ENCODE measurements at regions not wholly inside any gene's neighbourhood (a gene's known extent, or its start where the extent isn't known, plus 50 kb on each side); places are given as distances from the start of the nearest gene placed in this dataset.

DNA sequence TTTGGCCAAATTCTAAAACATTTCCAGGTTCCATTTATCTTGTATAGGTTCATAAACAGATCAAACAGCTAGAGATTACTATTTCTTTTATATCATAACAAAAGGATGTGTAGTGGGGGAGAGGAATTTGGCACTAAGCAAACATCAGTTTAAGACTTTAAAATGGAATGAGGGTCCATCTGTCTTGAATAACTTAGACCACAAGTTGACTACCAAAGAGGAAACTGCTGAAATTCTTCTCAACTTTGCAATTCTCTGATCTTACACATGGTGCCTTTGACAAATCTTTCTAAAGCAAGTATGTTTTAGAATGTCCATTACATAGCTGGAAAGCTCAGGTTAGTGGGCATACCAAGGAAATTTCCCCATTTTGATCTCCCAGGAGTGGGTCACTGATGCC, 140.5 kb upstream of the ADAMTS9 start:
- H3K4me3 ChIP-seq (ENCODE audit: extremely low read depth, insufficient read depth, low read length, poor library complexity, severe bottlenecking): no peak overlapping the region
- H3K4me1 ChIP-seq (ENCODE audit: control insufficient read depth, insufficient read depth, low read length, poor library complexity, severe bottlenecking): no peaks in the 10 kb centered on the region
- no peak overlapping the region for H3K27ac ChIP-seq (ENCODE audit: low read depth, low read length, severe bottlenecking)
- H3K9me3 ChIP-seq (ENCODE audit: control insufficient read depth, low read length): no peaks in the 10 kb centered on the region
- H3K36me3 ChIP-seq (ENCODE audit: control insufficient read depth, insufficient read depth, low read length): no peaks in the 10 kb centered on the region

GRCh38 chr3:64827431-64827830, 139.6 kb upstream of the ADAMTS9 start:
- WGBS, 2 experiments (ENCODE audit: insufficient coverage in 2 of 2): no CpG with 5 or more reads among the region's 2 CpGs
- H3K4me3 ChIP-seq (ENCODE audit: extremely low read depth, insufficient read depth, low read length, poor library complexity, severe bottlenecking): no peak overlapping the region
- H3K27ac ChIP-seq (ENCODE audit: low read depth, low read length, severe bottlenecking): no peak overlapping the region
- no peaks in the 10 kb centered on the region for H3K9me3 ChIP-seq (ENCODE audit: control insufficient read depth, low read length)
- H3K36me3 ChIP-seq (ENCODE audit: control insufficient read depth, insufficient read depth, low read length): no peaks in the 10 kb centered on the region
- H3K4me1 ChIP-seq (ENCODE audit: control insufficient read depth, insufficient read depth, low read length, poor library complexity, severe bottlenecking): no peaks in the 10 kb centered on the region

- no peak overlapping the region for H3K4me3 ChIP-seq (ENCODE audit: extremely low read depth, insufficient read depth, low read length, poor library complexity, severe bottlenecking)
- no peak overlapping the region for H3K27ac ChIP-seq (ENCODE audit: low read depth, low read length, severe bottlenecking)
- no peaks in the 10 kb centered on the region for H3K9me3 ChIP-seq (ENCODE audit: control insufficient read depth, low read length)
- H3K4me1 ChIP-seq (ENCODE audit: control insufficient read depth, insufficient read depth, low read length, poor library complexity, severe bottlenecking): no peaks in the 10 kb centered on the region
- no peaks in the 10 kb centered on the region for H3K36me3 ChIP-seq (ENCODE audit: control insufficient read depth, insufficient read depth, low read length)
Measured at GRCh38 chr3:64827019-64827418, 139.2 kb upstream of the ADAMTS9 start.

- H3K9me3 ChIP-seq (ENCODE audit: control insufficient read depth, low read length): no peaks in the 10 kb centered on the region
- H3K4me3 ChIP-seq (ENCODE audit: extremely low read depth, insufficient read depth, low read length, poor library complexity, severe bottlenecking): no peak overlapping the region
- H3K4me1 ChIP-seq (ENCODE audit: control insufficient read depth, insufficient read depth, low read length, poor library complexity, severe bottlenecking): no peaks in the 10 kb centered on the region
- no peak overlapping the region for H3K27ac ChIP-seq (ENCODE audit: low read depth, low read length, severe bottlenecking)
- H3K36me3 ChIP-seq (ENCODE audit: control insufficient read depth, insufficient read depth, low read length): no peaks in the 10 kb centered on the region
- 79% methylated on average over 2 of the region's 2 CpGs; no CpG with 5 or more reads in 1 of the 2 experiments for WGBS, 2 experiments (ENCODE audit: insufficient coverage in 2 of 2)
Measured at GRCh38 chr3:64825404-64826120, 137.8 kb upstream of the ADAMTS9 start.

DNA sequence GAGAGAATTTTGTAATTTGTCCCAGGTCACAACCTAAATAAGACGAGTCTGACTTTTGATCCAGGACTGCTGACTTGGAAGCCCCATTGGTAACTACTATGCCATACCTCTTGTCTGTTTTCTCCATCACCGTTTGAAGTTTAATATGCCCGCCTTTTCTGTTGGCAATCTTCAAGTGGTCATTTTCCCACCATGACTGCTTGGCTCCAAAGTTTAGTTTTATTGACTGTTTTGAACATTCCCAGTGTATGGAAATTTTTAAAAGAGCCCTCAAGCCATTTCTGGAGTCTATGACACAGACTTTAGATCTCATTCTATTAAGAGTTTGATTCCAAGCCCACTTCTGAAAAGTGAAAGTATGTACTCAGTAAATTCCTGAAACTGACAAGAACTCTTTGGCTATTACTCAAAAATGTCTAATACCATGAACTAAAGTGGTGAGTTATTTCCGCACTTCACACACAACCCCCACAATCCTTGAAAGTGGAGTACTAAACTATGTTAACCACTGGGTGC, 136.7 kb upstream of the ADAMTS9 start:
- Histone ChIP-seq H3K4me1 (ENCODE audit: control insufficient read depth, insufficient read depth, low read length, poor library complexity, severe bottlenecking) (no peaks in the 10 kb centered on the region), H3K36me3 (ENCODE audit: control insufficient read depth, insufficient read depth, low read length) (no peaks in the 10 kb centered on the region), H3K4me3 (ENCODE audit: extremely low read depth, insufficient read depth, low read length, poor library complexity, severe bottlenecking) (no peak overlapping the region), H3K9me3 (ENCODE audit: control insufficient read depth, low read length) (no peaks in the 10 kb centered on the region), H3K27ac (ENCODE audit: low read depth, low read length, severe bottlenecking) (no peak overlapping the region)
- WGBS, 2 experiments (ENCODE audit: insufficient coverage in 2 of 2): 96 to 100% methylated on average over 1 to 3 of the region's 4 CpGs

GRCh38 chr3:64818196-64818595, 130.4 kb upstream of the ADAMTS9 start:
- WGBS, 2 experiments (ENCODE audit: insufficient coverage in 2 of 2): 90% methylated on average over 1 of the region's 1 CpG
- H3K4me1 ChIP-seq (ENCODE audit: control insufficient read depth, insufficient read depth, low read length, poor library complexity, severe bottlenecking): peaks cover 32% of the 10 kb centered on the region
- H3K36me3 ChIP-seq (ENCODE audit: control insufficient read depth, insufficient read depth, low read length): no peaks in the 10 kb centered on the region
- no peaks in the 10 kb centered on the region for H3K9me3 ChIP-seq (ENCODE audit: control insufficient read depth, low read length)
- H3K27ac ChIP-seq (ENCODE audit: low read depth, low read length, severe bottlenecking): peak overlapping the region; percentile 52
- H3K4me3 ChIP-seq (ENCODE audit: extremely low read depth, insufficient read depth, low read length, poor library complexity, severe bottlenecking): no peak overlapping the region

- Histone ChIP-seq H3K9me3 (ENCODE audit: control insufficient read depth, low read length) (no peaks in the 10 kb centered on the region), H3K36me3 (ENCODE audit: control insufficient read depth, insufficient read depth, low read length) (no peaks in the 10 kb centered on the region), H3K4me1 (ENCODE audit: control insufficient read depth, insufficient read depth, low read length, poor library complexity, severe bottlenecking) (peaks cover 33% of the 10 kb centered on the region), H3K4me3 (ENCODE audit: extremely low read depth, insufficient read depth, low read length, poor library complexity, severe bottlenecking) (no peak overlapping the region), H3K27ac (ENCODE audit: low read depth, low read length, severe bottlenecking) (no peak overlapping the region)
- WGBS, 2 experiments (ENCODE audit: insufficient coverage in 2 of 2): no CpG with 5 or more reads among the region's 1 CpG
Measured at GRCh38 chr3:64816355-64816754, 128.6 kb upstream of the ADAMTS9 start.

DNA sequence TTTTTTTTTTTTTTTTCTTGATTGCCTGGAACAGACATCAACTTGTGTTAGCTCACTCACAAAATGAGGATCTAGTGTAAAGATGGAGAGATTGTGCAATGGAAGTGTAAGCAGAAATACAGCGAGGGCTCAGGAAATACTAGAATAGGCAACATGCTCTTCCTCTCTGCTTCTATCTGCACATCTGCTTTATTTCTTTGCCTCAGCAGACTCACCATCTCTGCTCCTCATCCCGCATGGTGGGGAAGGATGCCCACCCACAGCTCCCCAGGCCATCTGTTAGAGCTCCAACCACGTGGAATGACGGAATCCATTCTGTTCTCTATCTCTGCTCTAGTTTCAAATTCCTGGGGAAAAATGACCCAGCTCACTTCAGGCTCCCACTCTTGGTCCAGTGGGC, 128.0 kb upstream of the ADAMTS9 start:
- no peak overlapping the region for H3K4me3 ChIP-seq (ENCODE audit: extremely low read depth, insufficient read depth, low read length, poor library complexity, severe bottlenecking)
- 78 to 84% methylated on average over 3 of the region's 4 CpGs for WGBS, 2 experiments (ENCODE audit: insufficient coverage in 2 of 2)
- H3K27ac ChIP-seq (ENCODE audit: low read depth, low read length, severe bottlenecking): peak overlapping the region; percentile 17

DNA sequence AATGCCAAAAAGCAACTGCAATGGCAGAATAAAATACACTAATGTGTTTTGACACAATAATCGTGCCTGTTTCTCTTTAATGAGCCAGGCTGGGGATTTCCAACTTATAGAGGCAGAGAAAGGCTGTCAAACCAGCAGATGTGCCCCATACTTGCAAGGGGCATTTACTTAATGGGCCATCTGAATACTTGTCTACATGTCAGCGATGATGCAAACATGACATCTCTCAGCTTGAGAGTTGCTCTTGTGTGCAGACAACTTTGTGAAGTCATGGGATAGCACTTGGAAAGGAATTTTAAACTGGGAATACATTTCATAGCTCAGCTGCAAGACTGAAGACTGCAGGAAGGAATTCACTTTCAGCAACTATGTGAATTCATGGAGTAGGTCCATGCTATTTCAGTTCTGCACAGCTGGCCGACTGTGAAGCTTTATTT, 127.4 kb upstream of the ADAMTS9 start:
- peak overlapping the region; percentile 17 for H3K27ac ChIP-seq (ENCODE audit: low read depth, low read length, severe bottlenecking)
- 87 to 90% methylated on average over 3 of the region's 3 CpGs for WGBS, 2 experiments (ENCODE audit: insufficient coverage in 2 of 2)
- no peaks in the 10 kb centered on the region for H3K36me3 ChIP-seq (ENCODE audit: control insufficient read depth, insufficient read depth, low read length)
- no peaks in the 10 kb centered on the region for H3K9me3 ChIP-seq (ENCODE audit: control insufficient read depth, low read length)
- peaks cover 33% of the 10 kb centered on the region for H3K4me1 ChIP-seq (ENCODE audit: control insufficient read depth, insufficient read depth, low read length, poor library complexity, severe bottlenecking)
- H3K4me3 ChIP-seq (ENCODE audit: extremely low read depth, insufficient read depth, low read length, poor library complexity, severe bottlenecking): no peak overlapping the region

More for the DNA sequence above, 128.0 kb upstream of the ADAMTS9 start:
- H3K36me3 ChIP-seq (ENCODE audit: control insufficient read depth, insufficient read depth, low read length): no peaks in the 10 kb centered on the region
- peaks cover 33% of the 10 kb centered on the region for H3K4me1 ChIP-seq (ENCODE audit: control insufficient read depth, insufficient read depth, low read length, poor library complexity, severe bottlenecking)
- no peaks in the 10 kb centered on the region for H3K9me3 ChIP-seq (ENCODE audit: control insufficient read depth, low read length)

DNA sequence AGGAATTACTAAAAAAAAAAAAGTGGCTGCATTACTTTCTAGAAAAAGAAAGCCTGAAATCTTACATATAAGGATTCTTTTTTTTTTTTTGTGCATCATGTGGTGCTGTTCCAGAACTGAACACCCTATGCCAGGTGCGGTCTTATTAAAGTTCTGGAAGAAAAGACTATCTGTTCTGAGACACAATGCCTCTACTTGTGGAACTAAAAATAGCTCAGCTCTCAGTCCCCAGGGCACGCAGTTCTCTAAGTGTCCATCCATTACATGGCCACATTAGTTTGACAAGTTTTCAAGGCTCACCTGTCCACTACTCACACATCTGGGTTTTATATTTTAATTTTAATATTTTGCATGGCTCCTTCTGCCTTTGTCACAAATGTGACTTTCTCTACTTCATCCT, 126.6 kb upstream of the ADAMTS9 start:
- 94 to 100% methylated on average over 1 to 2 of the region's 2 CpGs for WGBS, 2 experiments (ENCODE audit: insufficient coverage in 2 of 2)
- no peak overlapping the region for H3K27ac ChIP-seq (ENCODE audit: low read depth, low read length, severe bottlenecking)

DNA sequence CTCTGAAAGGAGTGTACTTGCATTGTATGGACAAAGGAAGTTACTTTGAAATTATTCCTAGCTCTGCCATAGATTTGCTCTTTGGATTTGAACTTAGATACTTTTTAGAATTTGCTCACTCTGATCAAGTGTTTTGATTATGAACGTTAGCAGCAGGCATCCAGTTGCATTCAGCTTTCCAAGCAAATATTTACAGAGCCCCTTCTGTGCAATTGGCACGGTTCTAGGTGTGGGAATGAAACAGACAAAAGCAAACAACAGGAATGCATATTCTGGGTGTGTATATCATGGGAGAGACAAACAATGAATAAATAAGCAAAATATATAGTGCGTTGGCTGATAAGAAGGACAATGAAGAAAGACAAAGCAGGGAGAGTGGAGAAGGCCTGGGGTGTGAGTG, 125.5 kb upstream of the ADAMTS9 start:
- H3K36me3 ChIP-seq (ENCODE audit: control insufficient read depth, insufficient read depth, low read length): no peaks in the 10 kb centered on the region
- WGBS, 2 experiments (ENCODE audit: insufficient coverage in 2 of 2): 77 to 100% methylated on average over 2 of the region's 3 CpGs

More for the DNA sequence above, 126.6 kb upstream of the ADAMTS9 start:
- Histone ChIP-seq H3K4me1 (ENCODE audit: control insufficient read depth, insufficient read depth, low read length, poor library complexity, severe bottlenecking) (peaks cover 33% of the 10 kb centered on the region), H3K9me3 (ENCODE audit: control insufficient read depth, low read length) (no peaks in the 10 kb centered on the region), H3K4me3 (ENCODE audit: extremely low read depth, insufficient read depth, low read length, poor library complexity, severe bottlenecking) (no peak overlapping the region), H3K36me3 (ENCODE audit: control insufficient read depth, insufficient read depth, low read length) (no peaks in the 10 kb centered on the region)

More for the DNA sequence above, 125.5 kb upstream of the ADAMTS9 start:
- H3K27ac ChIP-seq (ENCODE audit: low read depth, low read length, severe bottlenecking): no peak overlapping the region
- no peak overlapping the region for H3K4me3 ChIP-seq (ENCODE audit: extremely low read depth, insufficient read depth, low read length, poor library complexity, severe bottlenecking)
- no peaks in the 10 kb centered on the region for H3K9me3 ChIP-seq (ENCODE audit: control insufficient read depth, low read length)
- peaks cover 33% of the 10 kb centered on the region for H3K4me1 ChIP-seq (ENCODE audit: control insufficient read depth, insufficient read depth, low read length, poor library complexity, severe bottlenecking)
